ENCODE measurements at regions not wholly inside any gene's neighbourhood (a gene's known extent, or its start where the extent isn't known, plus 50 kb on each side); places are given as distances from the start of the nearest gene placed in this dataset.

- TF ChIP-seq CTCF (IDR thresholded peaks at IDR 0.05) = no peak
- peaks cover 36% of the 10 kb centered on the region for H3K4me1 Mint-ChIP-seq
- DNase-seq = no peak
- no peaks in the 10 kb centered on the region for H3K36me3 Mint-ChIP-seq (ENCODE audit: low read depth)
- peaks cover 26% of the 10 kb centered on the region for H3K9me3 Mint-ChIP-seq
- H3K27me3 Mint-ChIP-seq (ENCODE audit: low read depth, poor library complexity) = peaks cover 12% of the 10 kb centered on the region
- no peak overlapping the region for H3K27ac Mint-ChIP-seq
- H3K4me3 Mint-ChIP-seq = no peak overlapping the region
Measured at GRCh38 chr1:55428944-55429931, 214.1 kb upstream of the USP24 start.

- Mint-ChIP-seq H3K27ac (no peak overlapping the region), H3K27me3 (ENCODE audit: low read depth, poor library complexity) (peaks cover 12% of the 10 kb centered on the region), H3K36me3 (ENCODE audit: low read depth) (no peaks in the 10 kb centered on the region), H3K4me1 (peaks cover 41% of the 10 kb centered on the region), H3K9me3 (peaks cover 16% of the 10 kb centered on the region), H3K4me3 (no peak overlapping the region)
- no peak for DNase-seq
- no peak for TF ChIP-seq CTCF (IDR thresholded peaks at IDR 0.05)
Measured at GRCh38 chr1:55428231-55428630, 213.1 kb upstream of the USP24 start.

GRCh38 chr1:55427606-55428005, 212.4 kb upstream of the USP24 start:
- no peak for TF ChIP-seq CTCF (IDR thresholded peaks at IDR 0.05)
- Mint-ChIP-seq H3K9me3 (peaks cover 11% of the 10 kb centered on the region), H3K27me3 (ENCODE audit: low read depth, poor library complexity) (peaks cover 12% of the 10 kb centered on the region), H3K4me3 (no peak overlapping the region), H3K4me1 (peaks cover 41% of the 10 kb centered on the region), H3K27ac (peak overlapping the region; percentile 60), H3K36me3 (ENCODE audit: low read depth) (no peaks in the 10 kb centered on the region)
- DNase-seq = no peak

GRCh38 chr1:55426619-55427018, 211.5 kb upstream of the USP24 start:
- Mint-ChIP-seq H3K27ac (no peak overlapping the region), H3K9me3 (peaks cover 3% of the 10 kb centered on the region), H3K4me1 (peaks cover 41% of the 10 kb centered on the region), H3K36me3 (ENCODE audit: low read depth) (no peaks in the 10 kb centered on the region), H3K27me3 (ENCODE audit: low read depth, poor library complexity) (peaks cover 12% of the 10 kb centered on the region), H3K4me3 (no peak overlapping the region)
- no peak for TF ChIP-seq CTCF (IDR thresholded peaks at IDR 0.05)
- no peak for DNase-seq

- no peak overlapping the region for H3K4me3 Mint-ChIP-seq
- TF ChIP-seq CTCF (IDR thresholded peaks at IDR 0.05) = no peak
- H3K9me3 Mint-ChIP-seq = peaks cover 5% of the 10 kb centered on the region
- H3K4me1 Mint-ChIP-seq = peaks cover 46% of the 10 kb centered on the region
- DNase-seq = no peak
- no peaks in the 10 kb centered on the region for H3K36me3 Mint-ChIP-seq (ENCODE audit: low read depth)
- H3K27me3 Mint-ChIP-seq (ENCODE audit: low read depth, poor library complexity) = peaks cover 12% of the 10 kb centered on the region
- H3K27ac Mint-ChIP-seq = no peak overlapping the region
Measured at GRCh38 chr1:55426156-55426555, 211.0 kb upstream of the USP24 start.

Data from nephron progenitor cell (in vitro differentiated cells).